ENCODE measurements at regions not wholly inside any gene's neighbourhood (a gene's known extent, or its start where the extent isn't known, plus 50 kb on each side); places are given as distances from the start of the nearest gene placed in this dataset.

DNA sequence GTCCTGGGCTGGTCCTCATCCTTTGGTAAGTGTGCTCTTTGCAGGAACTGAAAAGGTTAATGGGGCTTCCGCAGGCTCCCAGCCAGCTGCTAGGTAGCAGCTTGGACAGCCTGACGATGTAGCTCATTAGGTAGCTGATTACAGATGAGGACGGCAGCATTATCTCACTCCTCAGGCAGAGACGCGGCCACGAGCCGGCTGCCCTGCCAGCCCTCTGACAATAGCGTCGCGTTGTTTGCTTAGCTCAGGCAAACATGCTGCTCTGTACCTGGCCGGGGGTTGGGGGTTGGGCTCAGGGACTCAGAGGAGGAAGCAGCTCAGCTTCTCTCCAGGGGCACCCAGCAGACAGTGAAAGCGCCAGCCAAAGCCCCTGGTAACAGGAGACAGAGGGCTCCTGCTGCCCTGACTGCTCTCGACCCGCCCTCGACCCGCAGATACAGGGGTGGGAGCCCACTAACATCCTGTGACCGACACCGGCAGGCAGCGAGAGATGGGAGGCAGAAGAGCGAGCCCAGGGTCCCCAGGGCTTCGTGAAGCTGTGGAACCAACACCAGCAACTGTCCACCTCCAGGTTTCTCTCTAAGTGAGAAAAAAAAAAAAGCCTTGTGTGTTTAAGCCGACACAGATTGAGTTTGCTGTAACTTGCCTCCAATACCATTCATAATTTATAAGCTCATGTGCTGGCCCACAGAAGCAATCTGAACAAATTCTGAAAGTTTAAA, 53.4 kb upstream of the DLK1 start:
- ATAC-seq (no peak), DNase-seq (ENCODE audit: low read depth, low spot score) (no peak)
- Histone ChIP-seq H3K27ac (ENCODE audit: low read depth, low read length) (no peak overlapping the region), H3K36me3 (ENCODE audit: control insufficient read depth in 1 of 2, insufficient read depth in 2 of 2, low read length in 2 of 2) (no peaks in the 10 kb centered on the region), H3K9me3 (ENCODE audit: control insufficient read depth in 1 of 2, insufficient read depth in 1 of 2, low read depth in 1 of 2, low read length in 2 of 2) (no peaks in the 10 kb centered on the region), H3K4me2 (ENCODE audit: low read length) (no peak overlapping the region), H3K9ac (ENCODE audit: low read length) (no peak overlapping the region), H3K79me2 (ENCODE audit: insufficient read depth, low read length) (no peaks in the 10 kb centered on the region), H3K9me2 (ENCODE audit: insufficient read depth) (no peaks in the 10 kb centered on the region), H2AFZ (ENCODE audit: low read depth, low read length, poor library complexity, severe bottlenecking) (no peak overlapping the region), H3K4me1 (ENCODE audit: control insufficient read depth in 1 of 2, insufficient read depth in 2 of 2, low read length in 2 of 2) (peaks cover 0 to 11% of the 10 kb centered on the region in 2 experiments; a peak in 1 of 4 replicates), H4K20me1 (ENCODE audit: insufficient read depth) (no peaks in the 10 kb centered on the region), H3K4me3 (replicated peaks in 1 of 2; ENCODE audit: low read depth in 1 of 2, low read length in 2 of 2) (no peak overlapping the region), H3K27me3 (ENCODE audit: insufficient read depth, low read length) (no peaks in the 10 kb centered on the region)
- TF ChIP-seq YY1 (IDR thresholded peaks at IDR 0.05; ENCODE audit: extremely low read depth, insufficient replicate concordance, low read depth, low read length) = no peak
- TF ChIP-seq TCF7L2 (IDR thresholded peaks at IDR 0.05; ENCODE audit: borderline replicate concordance, extremely low read depth, insufficient read depth, insufficient read length) = no peak
- no peak for TF ChIP-seq ZNF274 (IDR thresholded peaks at IDR 0.05; ENCODE audit: low read depth, low read length)
- TF ChIP-seq ATF3 (IDR thresholded peaks at IDR 0.05) = no peak
- TF ChIP-seq EZH2phosphoT487 (IDR thresholded peaks at IDR 0.05; ENCODE audit: borderline replicate concordance) = no peak
- TF ChIP-seq SRF (IDR thresholded peaks at IDR 0.05; ENCODE audit: low read depth) = no peak
- no peak for TF ChIP-seq POLR2A (IDR thresholded peaks at IDR 0.05; ENCODE audit: borderline replicate concordance, extremely low read depth, insufficient read depth, insufficient read length)
- no peak for TF ChIP-seq FOSL1 (IDR thresholded peaks at IDR 0.05; ENCODE audit: low read depth)
- TF ChIP-seq SP1 (IDR thresholded peaks at IDR 0.05; ENCODE audit: low read depth) = no peak
- ChIA-PET RAD21 (ENCODE audit: low non-redundant PET in 1 of 2, low total read pairs in 2 of 2, uncharacterized antibody in 2 of 2, unreplicated experiment in 2 of 2) (no interaction called here), POLR2A (no interaction called here), CTCF (interaction anchor here (2.1 kb wide), 1 partner anchor 11 kb away, joined by 7 read pairs; no protein-coding TSS in a partner anchor)
- intact Hi-C loops (cut with micrococcal nuclease) = no loop called here
- no TSS peak for BruUV-seq (replicated peaks)

GRCh38 chr14:100673807-100674154, 52.9 kb upstream of the DLK1 start:
- H3K9me3 ChIP-seq (ENCODE audit: control insufficient read depth in 1 of 2, insufficient read depth in 1 of 2, low read depth in 1 of 2, low read length in 2 of 2) = no peaks in the 10 kb centered on the region
- no TSS peak for BruUV-seq (replicated peaks)
- no peaks in the 10 kb centered on the region for H3K9me2 ChIP-seq (ENCODE audit: insufficient read depth)
- CTCF ChIA-PET = interaction anchor here (2.1 kb wide), 1 partner anchor 11 kb away, joined by 7 read pairs; no protein-coding TSS in a partner anchor
- H3K79me2 ChIP-seq (ENCODE audit: insufficient read depth, low read length) = no peaks in the 10 kb centered on the region
- H2AFZ ChIP-seq (ENCODE audit: low read depth, low read length, poor library complexity, severe bottlenecking) = no peak overlapping the region
- no peak for TF ChIP-seq ZNF274 (IDR thresholded peaks at IDR 0.05; ENCODE audit: low read depth, low read length)
- TF ChIP-seq ATF3 (IDR thresholded peaks at IDR 0.05) = no peak
- TF ChIP-seq ZBTB33 (IDR thresholded peaks at IDR 0.05; ENCODE audit: extremely low read depth, insufficient replicate concordance, low read length) = no peak
- TF ChIP-seq EZH2phosphoT487 (IDR thresholded peaks at IDR 0.05; ENCODE audit: borderline replicate concordance) = no peak
- TF ChIP-seq POLR2AphosphoS5 (IDR thresholded peaks at IDR 0.05; ENCODE audit: low read depth, low read length) = no peak
- no peak for TF ChIP-seq FOSL1 (IDR thresholded peaks at IDR 0.05; ENCODE audit: low read depth)
- TF ChIP-seq SIN3A (IDR thresholded peaks at IDR 0.05; ENCODE audit: low read depth) = no peak
- no peak for TF ChIP-seq CTCF (IDR thresholded peaks at IDR 0.05 in 2 of 3, conservative IDR thresholded peaks at IDR 0.05 in 1 of 3; ENCODE audit: borderline replicate concordance in 1 of 3, insufficient read depth in 1 of 3, low read depth in 2 of 3, low read length in 2 of 3)
- no peak overlapping the region for H3K4me3 ChIP-seq (replicated peaks in 1 of 2; ENCODE audit: low read depth in 1 of 2, low read length in 2 of 2)
- no peaks in the 10 kb centered on the region for H3K27me3 ChIP-seq (ENCODE audit: insufficient read depth, low read length)
- H3K4me2 ChIP-seq (ENCODE audit: low read length) = no peak overlapping the region
- intact Hi-C loops (cut with micrococcal nuclease) = no loop called here
- POLR2A ChIA-PET = no interaction called here
- H3K27ac ChIP-seq (ENCODE audit: low read depth, low read length) = no peak overlapping the region
- no peak for ATAC-seq
- no peak for DNase-seq (ENCODE audit: low read depth, low spot score)
- H3K4me1 ChIP-seq (ENCODE audit: control insufficient read depth in 1 of 2, insufficient read depth in 2 of 2, low read length in 2 of 2) = peaks cover 0 to 11% of the 10 kb centered on the region in 2 experiments; a peak in 1 of 4 replicates
- H4K20me1 ChIP-seq (ENCODE audit: insufficient read depth) = no peaks in the 10 kb centered on the region
- RAD21 ChIA-PET (ENCODE audit: low non-redundant PET in 1 of 2, low total read pairs in 2 of 2, uncharacterized antibody in 2 of 2, unreplicated experiment in 2 of 2) = no interaction called here
- H3K9ac ChIP-seq (ENCODE audit: low read length) = no peak overlapping the region
- no peaks in the 10 kb centered on the region for H3K36me3 ChIP-seq (ENCODE audit: control insufficient read depth in 1 of 2, insufficient read depth in 2 of 2, low read length in 2 of 2)

All from HCT116 (cell line).